GM03348 (cell line): ENCODE measurements at regions not wholly inside any gene's neighbourhood (a gene's known extent, or its start where the extent isn't known, plus 50 kb on each side); places are given as distances from the start of the nearest gene placed in this dataset.
"Not testable (repeated sequence)": the region's sequence is repeated elsewhere in the genome, so short reads cannot be mapped to it uniquely, and the experiment has no call there.

Experiments
- DNase-seq: peaks from one replicate; pipeline ENCODE4 v3.0.0; 2012; ENCODE audit warnings: low spot score

GRCh38 chr6:67875877-67876383, 759.2 kb upstream of the ADGRB3 start:
- DNase-seq, result no peak

DNA sequence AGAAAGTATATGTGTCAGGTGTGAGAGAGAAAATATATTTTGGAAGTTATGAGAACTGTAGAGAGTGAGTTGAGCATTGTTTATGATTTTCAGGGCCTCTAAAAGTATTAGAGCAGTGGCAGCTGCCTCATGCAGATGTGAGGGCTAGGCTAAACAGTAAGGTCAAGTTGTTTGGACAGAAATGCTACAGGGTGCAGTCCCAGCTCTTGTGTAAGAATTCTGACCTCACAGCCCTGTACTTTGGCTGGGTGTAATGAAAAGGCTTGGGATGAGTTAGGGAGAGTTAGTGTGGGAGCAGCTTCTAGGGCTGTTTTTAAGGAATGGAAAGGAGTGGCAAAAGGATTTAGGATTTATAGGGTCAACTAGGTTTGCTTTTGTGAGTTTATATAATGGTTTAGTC, 764.8 kb upstream of the ADGRB3 start:
- DNase-seq, result no peak

- DNase-seq, result no peak
Observed at GRCh38 chr6:67863346-67863745, 771.7 kb upstream of the ADGRB3 start.

DNA sequence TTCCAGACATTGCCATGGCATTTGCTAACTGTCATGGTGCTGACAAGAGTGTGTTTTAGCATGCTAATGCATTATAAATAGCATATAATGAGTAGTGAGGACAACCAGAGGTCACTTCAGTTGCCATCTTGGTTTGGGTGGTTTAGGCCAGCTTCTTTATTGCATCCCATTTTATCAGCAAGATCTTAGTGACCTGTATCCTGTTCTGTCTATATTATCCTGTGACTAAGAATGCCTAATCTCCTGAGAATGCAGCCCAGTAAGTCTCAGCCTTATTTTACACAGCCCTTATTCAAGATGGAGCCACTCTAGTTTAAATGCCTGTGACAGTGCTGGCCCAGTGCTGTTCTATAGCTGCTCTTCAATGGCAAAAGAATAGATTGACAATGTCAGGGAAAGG, 781.0 kb upstream of the ADGRB3 start:
- DNase-seq, result no peak

DNA sequence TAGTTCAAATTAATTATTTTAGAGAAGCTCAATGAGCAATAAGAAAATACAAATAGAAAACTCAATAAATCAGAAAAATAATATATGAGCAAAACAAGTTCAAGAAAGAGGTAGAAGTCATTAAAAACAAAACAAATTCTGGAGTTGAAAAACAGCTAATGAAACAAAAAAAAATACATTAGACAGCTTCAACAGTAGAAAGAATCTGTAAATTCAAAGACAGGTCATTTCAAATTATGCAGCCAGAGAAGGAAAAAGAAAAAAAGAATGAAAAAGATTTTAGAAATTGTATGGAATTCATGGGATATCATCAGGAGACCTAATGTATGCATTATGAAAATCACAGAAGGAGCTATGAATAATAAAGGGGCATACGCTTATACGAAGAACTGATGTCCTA, 795.3 kb upstream of the ADGRB3 start:
- no peak for DNase-seq

- no peak for DNase-seq
Observed at GRCh38 chr6:67825201-67825895, 809.7 kb upstream of the ADGRB3 start.

DNA sequence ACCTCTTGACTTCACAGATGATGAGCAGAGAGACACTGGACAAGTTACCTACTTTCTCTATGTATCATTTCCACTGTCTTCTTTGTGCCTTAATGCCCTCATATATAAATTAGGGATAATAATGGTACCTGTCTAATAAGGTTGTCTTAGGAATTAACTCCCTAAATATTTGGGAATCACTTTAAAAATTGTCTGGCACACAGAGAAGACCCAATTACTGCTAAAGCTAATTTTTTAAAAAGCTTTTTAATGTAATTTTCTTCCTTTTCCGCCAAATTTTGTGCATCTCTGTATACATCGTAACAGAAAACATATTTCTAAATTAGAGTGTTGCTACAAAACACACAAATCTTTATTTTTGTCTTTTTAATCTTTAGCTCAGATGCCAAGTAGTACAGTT, 816.8 kb upstream of the ADGRB3 start:
- no peak for DNase-seq

GRCh38 chr6:67815623-67816022, 819.5 kb upstream of the ADGRB3 start:
- no peak for DNase-seq

GRCh38 chr6:67814262-67814661, 820.8 kb upstream of the ADGRB3 start:
- no peak for DNase-seq

DNA sequence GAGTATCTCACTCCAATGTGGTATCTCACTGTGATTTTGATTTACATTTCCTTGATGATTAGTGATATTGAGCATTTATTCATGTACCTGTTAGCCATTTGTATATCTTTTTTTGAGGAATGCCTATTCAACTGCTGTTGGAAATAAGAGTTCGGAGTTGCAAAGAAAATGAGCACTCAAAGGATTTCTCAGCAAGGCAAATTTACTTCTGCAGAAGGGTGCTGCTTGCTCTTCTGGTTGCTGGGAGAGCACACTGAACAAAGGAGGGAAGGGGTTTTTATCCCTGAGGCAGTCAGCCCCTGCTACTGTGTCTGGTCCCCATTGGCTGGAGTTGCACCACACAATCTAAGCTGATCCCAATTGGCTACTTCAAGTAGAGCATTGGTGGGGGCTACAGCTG, 822.4 kb upstream of the ADGRB3 start:
- DNase-seq, result no peak

- DNase-seq, result no peak
Observed at GRCh38 chr6:67812125-67812524, 823.0 kb upstream of the ADGRB3 start.

- DNase-seq, result no peak
Observed at GRCh38 chr6:67811239-67812037, 823.6 kb upstream of the ADGRB3 start.

DNA sequence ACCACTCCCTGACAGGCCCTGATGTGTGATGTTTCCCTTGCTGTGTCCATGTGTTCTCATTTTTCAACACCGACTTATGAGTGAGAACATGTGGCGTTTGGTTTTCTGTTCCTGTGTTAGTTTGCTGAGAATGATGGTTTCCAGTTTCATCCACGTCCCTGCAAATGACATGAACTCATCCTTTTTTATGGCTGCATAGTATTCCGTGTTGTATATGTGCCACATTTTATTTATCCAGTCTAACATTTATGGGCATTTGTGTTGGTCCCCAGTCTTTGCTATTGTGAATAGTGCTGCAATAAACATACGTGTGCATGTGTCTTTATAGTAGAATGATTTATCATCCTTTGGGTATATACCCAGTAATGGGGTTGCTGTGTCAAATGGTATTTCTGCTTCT, 830.3 kb upstream of the ADGRB3 start:
- DNase-seq, result not testable (repeated sequence)

- DNase-seq, result no peak
Observed at GRCh38 chr6:67802771-67803170, 832.3 kb upstream of the ADGRB3 start.

GRCh38 chr6:67792996-67793395, 842.1 kb upstream of the ADGRB3 start:
- DNase-seq, result no peak

GRCh38 chr6:67790569-67790968, 844.5 kb upstream of the ADGRB3 start:
- DNase-seq, result no peak

- DNase-seq, result not testable (repeated sequence)
Observed at GRCh38 chr6:67787119-67787518, 848.0 kb upstream of the ADGRB3 start.

- DNase-seq, result no peak
Observed at GRCh38 chr6:67779876-67780275, 855.2 kb upstream of the ADGRB3 start.

DNA sequence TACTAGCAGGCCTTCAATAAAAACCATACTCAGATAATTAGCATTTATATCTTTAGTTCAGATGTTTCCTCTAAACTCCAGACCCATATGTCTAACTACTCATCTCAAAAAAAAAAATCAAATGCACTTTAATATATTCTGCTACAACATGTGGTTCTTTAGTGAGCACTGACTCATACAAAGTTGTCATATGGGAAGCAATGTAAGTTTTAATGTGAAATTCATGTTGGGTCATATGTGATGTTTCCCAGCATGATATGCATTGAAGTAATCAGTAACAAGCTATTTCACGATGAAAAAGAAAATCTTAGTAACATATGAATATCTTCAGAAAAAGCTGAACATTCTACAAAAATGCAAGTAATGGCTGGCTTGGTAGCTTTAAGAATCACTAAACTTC, 859.7 kb upstream of the ADGRB3 start:
- DNase-seq, result no peak

DNA sequence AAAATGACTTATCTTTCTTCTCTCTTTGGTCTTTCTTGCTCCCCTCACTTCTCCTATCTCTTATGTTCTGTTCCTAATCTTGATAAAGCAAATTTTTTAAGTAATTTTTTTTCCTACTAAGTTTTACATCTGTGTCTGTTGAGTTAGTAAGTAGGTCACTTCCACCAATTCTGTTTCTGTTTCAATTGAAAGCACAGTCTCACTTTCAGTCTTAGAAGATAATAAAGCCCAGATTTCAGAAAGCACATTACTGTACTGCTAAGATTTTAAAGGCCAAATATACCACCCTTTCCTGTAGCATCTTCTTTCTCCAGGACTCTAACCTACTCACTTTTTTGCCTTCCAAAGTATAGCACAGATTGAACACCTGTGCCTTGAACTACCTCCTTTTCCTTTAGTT, 866.1 kb upstream of the ADGRB3 start:
- no peak for DNase-seq

DNA sequence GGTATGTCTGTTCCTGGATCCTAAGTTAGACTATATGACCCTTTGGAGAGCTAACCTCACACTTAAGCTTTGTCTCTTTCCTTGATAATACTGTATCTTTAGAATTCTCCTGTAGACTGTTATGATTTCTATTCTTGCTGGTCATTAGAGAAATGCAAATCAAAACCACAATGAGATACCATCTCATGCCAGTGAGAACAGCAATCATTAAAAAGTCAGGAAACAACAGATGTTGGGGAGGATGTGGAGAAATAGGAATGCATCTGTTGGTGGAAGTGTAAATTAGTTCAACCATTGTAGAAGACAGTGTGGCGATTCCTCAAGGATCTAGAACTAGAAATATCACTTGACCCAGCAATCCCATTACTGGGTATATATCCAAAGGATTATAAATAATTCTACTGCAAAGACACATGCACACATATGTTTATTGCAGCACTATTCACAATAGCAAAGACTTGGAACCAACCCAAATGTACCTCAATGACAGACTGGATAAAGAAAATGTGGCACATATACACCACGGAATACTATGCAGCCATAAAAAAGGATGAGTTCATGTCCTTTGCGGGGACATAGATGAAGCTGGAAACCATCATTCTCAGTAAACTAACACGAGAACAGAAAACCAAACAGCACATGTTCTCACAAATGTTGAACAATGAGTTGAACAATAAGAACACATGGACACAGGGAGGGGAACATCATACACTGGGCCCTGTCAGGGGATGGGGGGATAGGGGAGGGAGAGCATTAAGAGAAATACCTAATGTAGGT, 867.8 kb upstream of the ADGRB3 start:
- DNase-seq, result not testable (repeated sequence)

GRCh38 chr6:67766057-67766456, 869.0 kb upstream of the ADGRB3 start:
- DNase-seq, result no peak

GRCh38 chr6:67759001-67759400, 876.1 kb upstream of the ADGRB3 start:
- DNase-seq, result no peak
